ACC112 (cell line): ENCODE measurements at regions not wholly inside any gene's neighbourhood (a gene's known extent, or its start where the extent isn't known, plus 50 kb on each side); places are given as distances from the start of the nearest gene placed in this dataset.

Experiments used
- H2AFZ ChIP-seq: fragments of 200-600 bp; sonication (generic); one replicate; pipeline ENCODE4 v1.6.0; 2017; ENCODE audit warnings: antibody characterized with exemption, low read length; ENCODE audit not compliant: unreplicated experiment
- H3K27ac ChIP-seq: fragments of 200-600 bp; sonication (generic); 2 replicates; pipeline ENCODE4 v1.5.1; 2014; ENCODE audit warnings: low read depth, mild to moderate bottlenecking, antibody characterized with exemption, low read length, moderate library complexity
- H3K27me3 ChIP-seq: fragments of 200-600 bp; sonication (generic); 2 replicates; pipeline ENCODE4 v1.6.1; 2014; ENCODE audit warnings: mild to moderate bottlenecking, antibody characterized with exemption, low read length, moderate library complexity, mixed read lengths; ENCODE audit not compliant: insufficient read depth
- H3K36me3 ChIP-seq: fragments of 200-600 bp; sonication (generic); 2 replicates; pipeline ENCODE4 v1.6.1; 2016; ENCODE audit warnings: mild to moderate bottlenecking, antibody characterized with exemption, low read length, moderate library complexity, mixed read lengths; ENCODE audit not compliant: insufficient read depth
- H3K4me1 ChIP-seq: fragments of 200-600 bp; sonication (generic); one replicate; pipeline ENCODE4 v1.6.1; 2016; ENCODE audit warnings: low read length, mixed read lengths; ENCODE audit not compliant: insufficient read depth, unreplicated experiment, control insufficient read depth
- H3K4me3 ChIP-seq: fragments of 200-600 bp; sonication (generic); 2 replicates; pipeline ENCODE4 v1.5.1; 2014; ENCODE audit warnings: mild to moderate bottlenecking, low read depth, low read length
- H3K79me2 ChIP-seq: fragments of 200-600 bp; sonication (generic); one replicate; pipeline ENCODE4 v1.6.0; 2016; ENCODE audit warnings: low read length; ENCODE audit not compliant: control insufficient read depth, unreplicated experiment, insufficient read depth

GRCh38 chr7:114317450-114318098 lies 97.0 kb upstream of the FOXP2 start:
- Histone ChIP-seq H3K4me3 (no peak overlapping the region), H3K79me2 (no peaks in the 10 kb centered on the region)

DNA sequence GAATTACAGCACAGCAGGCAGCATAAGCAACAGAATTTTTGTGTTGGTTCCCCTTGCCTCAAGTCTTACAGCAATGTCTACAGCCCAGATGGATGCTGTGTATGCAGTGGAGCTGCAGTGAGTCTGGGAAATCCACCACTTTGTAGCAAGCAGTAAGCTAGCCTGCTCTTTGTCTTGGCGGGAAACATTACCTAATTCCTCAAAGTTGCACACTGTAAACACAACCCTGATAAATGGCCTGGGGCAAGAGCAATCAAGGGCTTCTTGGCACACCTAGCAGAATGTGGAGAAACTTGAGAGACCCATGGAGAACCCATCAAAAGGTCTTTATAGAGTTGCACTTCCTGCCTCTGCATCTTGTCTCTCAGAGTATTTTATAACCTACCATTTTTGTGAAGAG lies 102.0 kb upstream of the FOXP2 start:
- H3K4me1 ChIP-seq: no peaks in the 10 kb centered on the region
- no peak overlapping the region for H3K4me3 ChIP-seq
- H3K79me2 ChIP-seq: no peaks in the 10 kb centered on the region
- no peaks in the 10 kb centered on the region for H3K27me3 ChIP-seq
- H3K36me3 ChIP-seq: no peaks in the 10 kb centered on the region
- H3K27ac ChIP-seq: no peak overlapping the region
- no peak overlapping the region for H2AFZ ChIP-seq

More at GRCh38 chr7:114317450-114318098, 97.0 kb upstream of the FOXP2 start:
- H3K4me1 ChIP-seq: no peaks in the 10 kb centered on the region
- no peak overlapping the region for H3K27ac ChIP-seq
- no peaks in the 10 kb centered on the region for H3K27me3 ChIP-seq
- no peak overlapping the region for H2AFZ ChIP-seq
- H3K36me3 ChIP-seq: no peaks in the 10 kb centered on the region

DNA sequence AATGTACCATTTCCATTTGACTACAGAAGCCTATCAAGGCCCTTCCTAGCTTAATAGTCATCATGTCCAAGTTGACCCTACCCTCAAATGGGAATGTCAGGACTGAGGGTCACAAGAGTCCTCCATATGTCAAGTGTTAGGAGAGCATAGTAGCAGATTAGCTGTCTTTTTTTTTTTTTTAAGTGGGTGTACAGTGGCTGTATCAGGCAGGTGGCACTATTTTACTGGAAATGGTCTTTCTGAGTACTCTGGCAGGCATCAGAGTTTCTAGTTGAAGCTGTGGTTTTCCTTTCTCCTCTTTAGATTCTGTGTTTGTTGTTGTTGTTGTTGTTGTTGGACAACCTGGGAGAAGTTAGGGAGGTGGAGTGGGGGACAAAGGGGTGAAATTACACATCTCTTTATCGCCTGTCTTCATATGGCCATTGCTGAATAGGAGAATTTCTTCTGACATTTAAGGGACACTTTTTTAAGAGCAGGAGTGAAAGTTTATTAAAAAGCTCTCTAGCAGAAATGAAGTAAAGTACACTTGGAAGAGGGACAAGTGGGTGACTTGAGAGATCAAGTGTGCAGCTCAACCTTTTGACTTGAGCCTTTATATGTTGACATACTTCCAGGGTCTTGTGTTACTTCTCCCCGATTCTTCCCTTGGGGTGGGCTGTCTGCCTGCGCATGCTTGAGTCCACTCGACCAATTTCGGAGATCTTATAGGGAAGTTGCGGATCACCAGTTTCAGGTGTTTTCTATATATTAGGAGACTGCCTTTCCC lies 104.1 kb upstream of the FOXP2 start:
- H3K4me1 ChIP-seq: no peaks in the 10 kb centered on the region
- H3K36me3 ChIP-seq: no peaks in the 10 kb centered on the region
- H2AFZ ChIP-seq: no peak overlapping the region
- no peak overlapping the region for H3K27ac ChIP-seq
- H3K79me2 ChIP-seq: no peaks in the 10 kb centered on the region
- H3K27me3 ChIP-seq: no peaks in the 10 kb centered on the region
- H3K4me3 ChIP-seq: no peak overlapping the region

DNA sequence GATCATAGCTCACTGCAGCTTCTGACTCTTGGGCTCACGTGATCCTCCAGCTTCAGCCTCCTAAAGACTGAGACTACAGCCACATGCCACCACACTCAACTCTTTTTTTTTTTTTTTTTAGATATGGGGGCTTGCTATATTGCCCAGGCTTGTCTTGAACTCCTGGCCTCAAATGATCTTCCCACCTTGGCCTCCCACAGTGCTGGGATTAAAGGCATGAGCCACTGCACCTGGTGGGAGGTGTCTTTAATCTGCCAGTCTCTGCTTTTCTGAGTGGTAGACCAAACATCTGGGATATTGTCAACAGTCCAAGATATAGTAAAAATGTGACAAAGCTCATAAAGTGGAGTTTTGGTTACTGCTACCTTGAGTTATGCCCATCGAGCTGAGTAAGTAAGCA lies 104.9 kb upstream of the FOXP2 start:
- Histone ChIP-seq H3K36me3 (no peaks in the 10 kb centered on the region), H3K27me3 (no peaks in the 10 kb centered on the region), H2AFZ (no peak overlapping the region), H3K79me2 (no peaks in the 10 kb centered on the region), H3K4me1 (no peaks in the 10 kb centered on the region), H3K4me3 (no peak overlapping the region), H3K27ac (no peak overlapping the region)

DNA sequence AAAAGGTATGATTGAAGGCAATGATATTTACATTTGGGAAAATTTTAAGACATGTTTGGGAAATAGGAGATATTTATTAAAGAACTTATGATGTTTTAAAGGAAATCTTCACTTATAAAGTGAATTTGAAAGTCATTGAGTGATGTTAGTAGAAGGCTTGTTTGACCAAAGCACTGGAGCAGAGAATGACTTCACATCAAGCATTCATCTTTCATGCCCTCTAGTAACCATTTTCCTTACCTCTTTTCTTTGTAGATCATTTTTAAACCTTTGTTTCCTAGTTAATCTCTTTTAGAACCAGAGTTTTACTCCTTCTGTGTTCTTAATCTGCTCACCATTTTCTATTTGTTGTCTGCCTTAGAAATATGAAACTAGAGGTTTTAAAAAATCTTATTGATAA lies 111.3 kb upstream of the FOXP2 start:
- H3K79me2 ChIP-seq: no peaks in the 10 kb centered on the region

DNA sequence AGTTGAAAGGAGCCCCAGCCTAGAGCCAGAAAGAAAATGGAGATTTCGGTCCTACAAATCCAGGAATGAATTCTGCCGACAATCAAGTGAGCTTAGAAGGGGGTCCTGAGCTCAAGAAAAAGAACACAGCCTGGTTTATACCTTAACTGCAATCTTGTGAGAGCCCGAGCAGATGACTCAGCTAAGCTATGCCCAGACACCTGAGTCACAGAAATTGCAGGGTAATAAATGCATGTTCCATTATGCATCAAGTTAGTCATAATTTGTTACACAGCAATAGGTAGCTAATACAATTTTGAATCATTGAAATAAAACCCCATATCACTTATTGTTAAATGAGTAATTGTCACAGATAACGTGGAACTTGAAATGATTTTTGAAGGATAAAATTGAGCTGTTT lies 111.8 kb upstream of the FOXP2 start:
- no peaks in the 10 kb centered on the region for H3K27me3 ChIP-seq
- H2AFZ ChIP-seq: no peak overlapping the region
- H3K4me3 ChIP-seq: no peak overlapping the region
- no peak overlapping the region for H3K27ac ChIP-seq
- H3K36me3 ChIP-seq: no peaks in the 10 kb centered on the region
- no peaks in the 10 kb centered on the region for H3K79me2 ChIP-seq
- no peaks in the 10 kb centered on the region for H3K4me1 ChIP-seq

More for the DNA sequence above, 111.3 kb upstream of the FOXP2 start:
- Histone ChIP-seq H2AFZ (no peak overlapping the region), H3K27ac (no peak overlapping the region), H3K4me3 (no peak overlapping the region), H3K27me3 (no peaks in the 10 kb centered on the region), H3K36me3 (no peaks in the 10 kb centered on the region), H3K4me1 (no peaks in the 10 kb centered on the region)

- no peaks in the 10 kb centered on the region for H3K27me3 ChIP-seq
- H3K4me3 ChIP-seq: no peak overlapping the region
- no peak overlapping the region for H3K27ac ChIP-seq
- H3K4me1 ChIP-seq: no peaks in the 10 kb centered on the region
- no peaks in the 10 kb centered on the region for H3K36me3 ChIP-seq
- no peaks in the 10 kb centered on the region for H3K79me2 ChIP-seq
- H2AFZ ChIP-seq: no peak overlapping the region
Observed at GRCh38 chr7:114298011-114298410, 116.6 kb upstream of the FOXP2 start.

DNA sequence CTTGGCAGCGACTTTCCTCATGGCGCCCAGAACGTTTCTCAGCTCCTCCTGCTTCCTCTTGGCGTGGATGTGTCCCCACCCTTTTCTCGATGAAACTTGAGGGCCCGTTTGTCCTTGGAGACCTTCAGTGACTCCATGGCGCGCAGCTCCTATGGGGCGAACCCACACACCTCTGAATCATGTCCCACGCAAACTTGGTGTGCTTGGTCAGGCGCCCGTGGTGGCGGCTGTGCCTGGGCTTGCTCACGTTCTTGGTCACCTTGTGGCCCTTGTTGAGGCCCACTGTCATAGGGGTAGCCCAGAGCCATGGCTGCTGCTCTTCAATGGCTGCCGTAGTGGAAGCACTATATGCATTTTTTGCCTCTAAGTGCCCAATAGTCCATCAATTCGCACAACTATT lies 117.5 kb upstream of the FOXP2 start:
- no peaks in the 10 kb centered on the region for H3K36me3 ChIP-seq
- no peaks in the 10 kb centered on the region for H3K27me3 ChIP-seq
- no peak overlapping the region for H3K27ac ChIP-seq
- no peaks in the 10 kb centered on the region for H3K4me1 ChIP-seq
- no peak overlapping the region for H2AFZ ChIP-seq
- no peaks in the 10 kb centered on the region for H3K79me2 ChIP-seq
- H3K4me3 ChIP-seq: no peak overlapping the region

- no peaks in the 10 kb centered on the region for H3K27me3 ChIP-seq
- no peak overlapping the region for H3K4me3 ChIP-seq
- H2AFZ ChIP-seq: no peak overlapping the region
- H3K4me1 ChIP-seq: no peaks in the 10 kb centered on the region
- H3K27ac ChIP-seq: no peak overlapping the region
- H3K36me3 ChIP-seq: no peaks in the 10 kb centered on the region
- no peaks in the 10 kb centered on the region for H3K79me2 ChIP-seq
Observed at GRCh38 chr7:114295522-114295921, 119.1 kb upstream of the FOXP2 start.

- Histone ChIP-seq H2AFZ (no peak overlapping the region), H3K27ac (no peak overlapping the region), H3K4me3 (no peak overlapping the region), H3K27me3 (no peaks in the 10 kb centered on the region), H3K36me3 (no peaks in the 10 kb centered on the region), H3K79me2 (no peaks in the 10 kb centered on the region), H3K4me1 (no peaks in the 10 kb centered on the region)
Observed at GRCh38 chr7:114294036-114294435, 120.6 kb upstream of the FOXP2 start.
